ENCODE measurements at regions not wholly inside any gene's neighbourhood (a gene's known extent, or its start where the extent isn't known, plus 50 kb on each side); places are given as distances from the start of the nearest gene placed in this dataset.
A peak's percentile ranks its signal among the peaks of the same experiment; 100 is the strongest.

DNA sequence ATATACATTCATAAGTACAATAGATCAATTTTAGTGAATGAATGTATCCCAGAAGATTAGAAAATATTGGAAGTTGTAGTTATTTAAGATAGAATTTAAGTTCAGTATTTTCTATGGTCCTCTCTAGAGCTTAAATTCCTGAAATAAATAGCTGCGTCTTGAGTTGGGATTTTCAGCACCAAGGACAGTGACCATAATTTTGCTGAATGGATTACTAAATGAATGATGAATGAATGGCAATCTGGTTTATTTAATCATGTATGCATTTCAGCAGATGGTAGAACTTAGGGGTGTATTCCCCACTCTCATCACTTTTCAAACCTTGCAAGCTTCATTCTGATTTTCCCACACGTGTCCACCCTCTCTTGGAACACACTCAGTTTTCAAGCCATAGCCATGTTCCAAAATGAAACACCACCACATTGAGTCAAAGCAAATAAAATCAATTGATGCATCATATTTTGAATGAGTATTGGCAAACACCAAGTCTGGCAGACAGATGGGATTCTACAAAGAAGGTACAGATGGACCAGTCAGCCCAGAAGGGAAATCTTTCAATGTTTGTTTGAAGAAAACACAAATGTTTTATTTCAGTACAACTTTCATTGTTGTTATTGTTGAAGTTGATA lies 362.2 kb upstream of the NXPH2 start:
- 45 to 51% methylated on average over 2 of the region's 2 CpGs for WGBS, 2 donors
- TF ChIP-seq, protein P1, sequence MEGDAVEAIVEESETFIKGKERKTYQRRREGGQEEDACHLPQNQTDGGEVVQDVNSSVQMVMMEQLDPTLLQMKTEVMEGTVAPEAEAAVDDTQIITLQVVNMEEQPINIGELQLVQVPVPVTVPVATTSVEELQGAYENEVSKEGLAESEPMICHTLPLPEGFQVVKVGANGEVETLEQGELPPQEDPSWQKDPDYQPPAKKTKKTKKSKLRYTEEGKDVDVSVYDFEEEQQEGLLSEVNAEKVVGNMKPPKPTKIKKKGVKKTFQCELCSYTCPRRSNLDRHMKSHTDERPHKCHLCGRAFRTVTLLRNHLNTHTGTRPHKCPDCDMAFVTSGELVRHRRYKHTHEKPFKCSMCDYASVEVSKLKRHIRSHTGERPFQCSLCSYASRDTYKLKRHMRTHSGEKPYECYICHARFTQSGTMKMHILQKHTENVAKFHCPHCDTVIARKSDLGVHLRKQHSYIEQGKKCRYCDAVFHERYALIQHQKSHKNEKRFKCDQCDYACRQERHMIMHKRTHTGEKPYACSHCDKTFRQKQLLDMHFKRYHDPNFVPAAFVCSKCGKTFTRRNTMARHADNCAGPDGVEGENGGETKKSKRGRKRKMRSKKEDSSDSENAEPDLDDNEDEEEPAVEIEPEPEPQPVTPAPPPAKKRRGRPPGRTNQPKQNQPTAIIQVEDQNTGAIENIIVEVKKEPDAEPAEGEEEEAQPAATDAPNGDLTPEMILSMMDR (IDR thresholded peaks at IDR 0.05; ENCODE audit: control extremely low read depth, extremely low read depth): no peak
- no peaks in the 10 kb centered on the region for H3K4me1 ChIP-seq (ENCODE audit: control insufficient read depth in 5 of 5, insufficient read depth in 5 of 5, low read length in 5 of 5)
- H3K27ac ChIP-seq (ENCODE audit: low read depth in 1 of 2, low read length in 1 of 2): no peak overlapping the region
- H3K36me3 ChIP-seq (ENCODE audit: control insufficient read depth in 4 of 4, insufficient read depth in 4 of 4, low read length in 4 of 4): no peaks in the 10 kb centered on the region
- ATAC-seq (ENCODE audit: insufficient read depth, low FRiP score): no peak
- DNase-seq: peak in 2 of 3 donors; percentile 27 to 67
- H3K27me3 ChIP-seq (ENCODE audit: control insufficient read depth in 3 of 3, insufficient read depth in 3 of 3, low read length in 2 of 3): no peaks in the 10 kb centered on the region
- H3K4me3 ChIP-seq: no peak overlapping the region
- H3K9ac ChIP-seq (ENCODE audit: insufficient read depth in 1 of 2, low read length in 2 of 2): no peak overlapping the region
- H3K9me3 ChIP-seq (ENCODE audit: control insufficient read depth in 4 of 4, insufficient read depth in 3 of 4, low read length in 3 of 4): no peaks in the 10 kb centered on the region

DNA sequence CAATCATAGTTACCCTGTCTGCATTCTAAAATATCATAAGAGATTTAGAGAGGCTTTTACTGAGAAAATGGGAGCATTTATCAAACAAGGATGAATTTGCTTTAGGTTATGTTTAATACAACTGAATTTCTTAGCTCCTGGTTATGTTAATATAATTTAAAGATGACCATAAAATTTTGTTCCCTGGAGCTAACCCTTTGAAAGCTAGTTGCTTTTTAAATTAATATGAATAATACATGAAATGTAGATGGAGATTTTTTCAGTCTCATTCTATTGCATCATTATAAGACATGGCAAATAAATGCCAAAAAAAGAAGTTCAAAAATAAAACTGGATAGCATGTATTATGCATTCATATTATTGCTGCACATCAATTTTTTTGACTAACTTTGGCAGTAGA lies 344.1 kb upstream of the NXPH2 start:
- TF ChIP-seq, protein P1 (IDR thresholded peaks at IDR 0.05; ENCODE audit: control extremely low read depth, extremely low read depth): no peak
- no peaks in the 10 kb centered on the region for H3K4me1 ChIP-seq (ENCODE audit: control insufficient read depth in 5 of 5, insufficient read depth in 5 of 5, low read length in 5 of 5)
- H3K36me3 ChIP-seq (ENCODE audit: control insufficient read depth in 4 of 4, insufficient read depth in 4 of 4, low read length in 4 of 4): no peaks in the 10 kb centered on the region
- H3K27me3 ChIP-seq (ENCODE audit: control insufficient read depth in 3 of 3, insufficient read depth in 3 of 3, low read length in 2 of 3): no peaks in the 10 kb centered on the region
- no peak overlapping the region for H3K9ac ChIP-seq (ENCODE audit: insufficient read depth in 1 of 2, low read length in 2 of 2)
- H3K27ac ChIP-seq (ENCODE audit: low read depth in 1 of 2, low read length in 1 of 2): no peak overlapping the region
- peaks cover 0 to 3% (median 0%) of the 10 kb centered on the region in 4 donors for H3K9me3 ChIP-seq (ENCODE audit: control insufficient read depth in 4 of 4, insufficient read depth in 3 of 4, low read length in 3 of 4)
- no peak for DNase-seq
- H3K4me3 ChIP-seq: no peak overlapping the region
- no peak for ATAC-seq (ENCODE audit: insufficient read depth, low FRiP score)

DNA sequence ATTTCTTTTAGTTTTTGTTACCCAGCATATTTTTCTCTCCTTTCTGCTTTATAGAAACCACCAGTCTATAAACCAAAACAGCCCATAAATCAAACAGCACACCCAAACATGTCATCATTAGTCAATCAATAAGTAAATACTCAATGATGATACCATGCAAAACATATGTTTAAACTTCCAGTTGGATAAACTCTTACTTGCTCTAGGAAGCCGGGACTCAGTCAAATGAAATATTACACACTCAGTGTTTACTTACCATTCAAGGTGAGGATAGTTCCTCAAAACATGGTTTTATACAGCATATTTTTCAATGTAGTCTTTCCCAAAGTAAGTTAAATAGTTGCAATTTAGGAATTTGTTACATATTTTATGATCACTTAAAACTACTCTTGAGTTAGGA lies 343.6 kb upstream of the NXPH2 start:
- Histone ChIP-seq H3K36me3 (ENCODE audit: control insufficient read depth in 4 of 4, insufficient read depth in 4 of 4, low read length in 4 of 4) (no peaks in the 10 kb centered on the region), H3K9ac (ENCODE audit: insufficient read depth in 1 of 2, low read length in 2 of 2) (no peak overlapping the region), H3K4me1 (ENCODE audit: control insufficient read depth in 5 of 5, insufficient read depth in 5 of 5, low read length in 5 of 5) (no peaks in the 10 kb centered on the region), H3K27me3 (ENCODE audit: control insufficient read depth in 3 of 3, insufficient read depth in 3 of 3, low read length in 2 of 3) (no peaks in the 10 kb centered on the region), H3K4me3 (no peak overlapping the region), H3K9me3 (ENCODE audit: control insufficient read depth in 4 of 4, insufficient read depth in 3 of 4, low read length in 3 of 4) (peaks cover 0 to 3% (median 0%) of the 10 kb centered on the region in 4 donors), H3K27ac (ENCODE audit: low read depth in 1 of 2, low read length in 1 of 2) (no peak overlapping the region)
- DNase-seq (no peak), ATAC-seq (ENCODE audit: insufficient read depth, low FRiP score) (no peak)
- 78 to 80% methylated on average over 1 of the region's 1 CpG for WGBS, 2 donors
- TF ChIP-seq, protein P1 (IDR thresholded peaks at IDR 0.05; ENCODE audit: control extremely low read depth, extremely low read depth): no peak

DNA sequence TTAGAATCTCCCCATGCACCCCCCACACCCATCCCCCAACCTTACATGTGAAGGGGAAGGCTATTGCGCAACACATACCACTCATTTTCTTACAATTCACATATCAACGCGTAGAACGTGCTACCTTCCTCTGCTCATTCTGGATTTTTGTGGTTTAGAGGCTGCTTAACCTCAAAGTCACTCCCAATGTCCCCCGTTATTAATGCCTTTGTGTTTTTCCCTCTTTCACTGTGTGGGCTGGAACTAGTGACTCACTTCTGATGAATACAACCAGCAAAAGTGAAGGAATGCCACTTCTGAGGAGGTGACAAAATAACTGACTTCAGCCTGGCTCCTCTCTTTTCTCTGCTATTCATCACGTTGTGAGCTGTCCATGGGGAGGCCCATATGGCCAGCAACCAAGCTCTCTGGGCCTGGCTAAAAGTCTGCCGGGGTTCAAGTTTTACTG lies 342.5 kb upstream of the NXPH2 start:
- WGBS, 2 donors: 54 to 55% methylated on average over 7 of the region's 7 CpGs

More for the DNA sequence above, 342.5 kb upstream of the NXPH2 start:
- Histone ChIP-seq H3K27ac (ENCODE audit: low read depth in 1 of 2, low read length in 1 of 2) (no peak overlapping the region), H3K36me3 (ENCODE audit: control insufficient read depth in 4 of 4, insufficient read depth in 4 of 4, low read length in 4 of 4) (no peaks in the 10 kb centered on the region), H3K9ac (ENCODE audit: insufficient read depth in 1 of 2, low read length in 2 of 2) (no peak overlapping the region), H3K9me3 (ENCODE audit: control insufficient read depth in 4 of 4, insufficient read depth in 3 of 4, low read length in 3 of 4) (peaks cover 0 to 3% (median 0%) of the 10 kb centered on the region in 4 donors), H3K27me3 (ENCODE audit: control insufficient read depth in 3 of 3, insufficient read depth in 3 of 3, low read length in 2 of 3) (no peaks in the 10 kb centered on the region), H3K4me3 (no peak overlapping the region), H3K4me1 (ENCODE audit: control insufficient read depth in 5 of 5, insufficient read depth in 5 of 5, low read length in 5 of 5) (no peaks in the 10 kb centered on the region)
- peak in 1 of 3 donors; percentile 2 for DNase-seq
- TF ChIP-seq, protein P1 (IDR thresholded peaks at IDR 0.05; ENCODE audit: control extremely low read depth, extremely low read depth): no peak
- ATAC-seq (ENCODE audit: insufficient read depth, low FRiP score): no peak

All from lung (tissue), 11 donors.